GM12875 (cell line): ENCODE measurements at regions not wholly inside any gene's neighbourhood (a gene's known extent, or its start where the extent isn't known, plus 50 kb on each side); places are given as distances from the start of the nearest gene placed in this dataset.

Experiments
- H3K4me3 ChIP-seq: one replicate; pipeline ENCODE4 v1.5.1; 2011; ENCODE audit warnings: low read depth, low read length, control low read depth
- TF ChIP-seq, protein P1 (sequence below): IDR thresholded peaks from 2 replicates; pipeline ENCODE4 v1.5.1; 2011; ENCODE audit warnings: low read depth, mild to moderate bottlenecking, control low read depth, inconsistent platforms, low read length, moderate library complexity, borderline replicate concordance; ENCODE audit not compliant: insufficient read depth

DNA sequence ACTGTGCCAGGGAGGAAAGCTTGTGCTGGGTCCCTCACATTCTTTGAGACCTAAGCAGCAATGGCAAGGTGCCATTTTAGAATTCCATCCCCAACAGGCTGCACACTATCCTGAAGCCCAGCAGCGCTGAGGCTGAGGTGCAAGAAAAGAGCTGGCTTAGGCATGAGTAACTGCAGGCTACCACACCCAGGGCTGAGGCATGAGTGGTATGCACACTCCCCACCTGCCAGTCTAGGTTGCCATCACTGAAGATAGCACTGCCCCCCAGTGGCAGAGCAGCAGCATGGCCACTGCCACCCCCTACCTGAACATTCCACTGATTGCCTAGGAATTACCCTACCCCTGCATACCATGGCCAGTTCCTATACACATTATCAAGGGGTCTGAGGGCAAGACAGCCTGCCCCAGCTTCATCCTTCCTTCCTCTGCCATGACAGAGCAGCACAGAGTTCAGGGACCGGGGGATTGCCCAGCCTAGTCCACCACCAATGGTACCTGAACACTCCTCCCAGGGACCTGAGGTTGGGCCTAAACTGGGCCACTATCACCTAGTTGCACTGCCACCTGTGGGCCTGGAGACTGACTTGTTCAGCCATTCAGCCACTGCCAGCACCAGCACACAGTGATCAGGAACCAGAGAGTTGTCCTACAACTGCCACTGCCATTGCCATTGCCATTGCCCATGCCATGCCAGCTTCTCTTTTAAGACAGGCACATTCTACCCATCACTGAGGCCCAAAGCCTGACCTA lies 129.8 kb downstream of the SATB1 start:
- H3K4me3 ChIP-seq: no peak overlapping the region
- TF ChIP-seq, protein P1, sequence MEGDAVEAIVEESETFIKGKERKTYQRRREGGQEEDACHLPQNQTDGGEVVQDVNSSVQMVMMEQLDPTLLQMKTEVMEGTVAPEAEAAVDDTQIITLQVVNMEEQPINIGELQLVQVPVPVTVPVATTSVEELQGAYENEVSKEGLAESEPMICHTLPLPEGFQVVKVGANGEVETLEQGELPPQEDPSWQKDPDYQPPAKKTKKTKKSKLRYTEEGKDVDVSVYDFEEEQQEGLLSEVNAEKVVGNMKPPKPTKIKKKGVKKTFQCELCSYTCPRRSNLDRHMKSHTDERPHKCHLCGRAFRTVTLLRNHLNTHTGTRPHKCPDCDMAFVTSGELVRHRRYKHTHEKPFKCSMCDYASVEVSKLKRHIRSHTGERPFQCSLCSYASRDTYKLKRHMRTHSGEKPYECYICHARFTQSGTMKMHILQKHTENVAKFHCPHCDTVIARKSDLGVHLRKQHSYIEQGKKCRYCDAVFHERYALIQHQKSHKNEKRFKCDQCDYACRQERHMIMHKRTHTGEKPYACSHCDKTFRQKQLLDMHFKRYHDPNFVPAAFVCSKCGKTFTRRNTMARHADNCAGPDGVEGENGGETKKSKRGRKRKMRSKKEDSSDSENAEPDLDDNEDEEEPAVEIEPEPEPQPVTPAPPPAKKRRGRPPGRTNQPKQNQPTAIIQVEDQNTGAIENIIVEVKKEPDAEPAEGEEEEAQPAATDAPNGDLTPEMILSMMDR: peak; percentile 94

DNA sequence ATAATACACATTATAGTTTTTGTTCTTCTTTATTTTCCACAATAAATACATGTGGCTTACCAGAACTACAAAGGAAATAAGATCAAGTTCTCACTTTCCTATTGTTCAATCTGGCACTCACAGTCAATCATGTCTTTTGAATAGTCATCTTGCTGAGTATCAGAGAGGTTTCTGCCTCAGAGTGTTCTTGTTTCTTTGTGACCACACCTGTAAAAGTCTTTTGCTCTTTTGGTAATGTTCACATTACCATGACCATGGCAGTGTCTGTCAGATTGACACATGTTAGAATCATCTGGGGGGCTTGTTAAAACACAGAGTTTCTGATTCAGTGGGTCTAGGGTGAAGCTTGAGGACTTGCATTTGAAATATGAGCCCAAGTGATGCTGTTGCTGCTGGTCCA lies 135.0 kb downstream of the SATB1 start:
- TF ChIP-seq, protein P1: no peak
- H3K4me3 ChIP-seq: no peak overlapping the region

DNA sequence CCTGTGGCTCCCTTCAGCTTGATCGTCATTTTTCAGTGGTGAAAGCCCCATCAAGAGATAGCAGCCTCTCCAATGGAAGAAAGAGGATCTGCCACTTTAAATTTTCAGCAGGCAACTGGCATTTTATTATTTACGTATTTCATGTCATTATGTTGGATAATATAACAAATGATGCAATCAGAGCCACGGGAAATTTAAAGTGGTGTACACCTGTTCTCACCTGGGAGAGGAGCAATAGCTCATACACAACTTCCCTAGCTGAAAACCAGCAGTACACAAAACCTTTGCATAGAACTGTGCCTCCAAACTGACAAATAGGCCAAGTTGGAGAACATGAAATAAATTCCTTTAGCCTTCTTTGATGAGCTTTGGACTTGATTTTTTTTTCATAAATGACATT lies 136.9 kb downstream of the SATB1 start:
- TF ChIP-seq, protein P1: no peak
- H3K4me3 ChIP-seq: no peak overlapping the region

DNA sequence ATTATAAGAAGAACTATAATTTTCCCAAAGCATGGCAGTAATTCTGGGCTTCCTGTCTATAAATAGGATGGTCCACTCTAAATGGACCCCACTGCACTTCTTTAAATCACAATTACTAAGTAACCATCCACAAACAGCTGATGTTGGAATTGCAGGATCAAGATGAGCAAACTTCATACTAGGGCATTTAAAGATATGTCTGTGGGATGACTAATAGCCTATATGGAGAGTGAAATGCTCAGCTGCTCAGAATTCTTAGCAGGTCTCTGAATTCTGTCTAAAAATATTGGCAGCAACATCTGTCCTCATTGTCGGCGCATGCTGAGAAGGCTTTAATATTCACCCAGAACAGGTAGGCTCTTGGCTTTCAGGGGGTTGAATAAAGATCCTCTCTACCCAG lies 140.4 kb downstream of the SATB1 start:
- H3K4me3 ChIP-seq: no peak overlapping the region
- TF ChIP-seq, protein P1: no peak

DNA sequence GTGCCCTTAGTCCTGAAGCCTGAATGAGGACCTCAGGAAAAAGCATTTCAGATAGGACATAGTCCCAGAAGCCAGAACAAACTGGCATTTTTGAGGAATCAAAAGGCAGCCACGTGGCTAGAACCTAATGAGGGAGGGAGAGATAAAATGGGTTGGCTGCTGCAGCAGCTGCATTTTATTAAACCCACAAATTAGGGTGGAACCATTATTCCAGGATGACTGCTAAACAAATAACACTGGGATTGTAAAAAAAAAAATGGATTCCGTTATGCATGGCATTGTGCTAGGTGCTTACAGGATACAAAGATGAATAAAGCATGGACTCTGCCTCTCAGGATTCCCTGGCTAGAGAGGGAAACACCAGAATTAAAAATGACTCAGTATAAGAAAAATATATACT lies 141.5 kb downstream of the SATB1 start:
- TF ChIP-seq, protein P1: no peak
- no peak overlapping the region for H3K4me3 ChIP-seq

DNA sequence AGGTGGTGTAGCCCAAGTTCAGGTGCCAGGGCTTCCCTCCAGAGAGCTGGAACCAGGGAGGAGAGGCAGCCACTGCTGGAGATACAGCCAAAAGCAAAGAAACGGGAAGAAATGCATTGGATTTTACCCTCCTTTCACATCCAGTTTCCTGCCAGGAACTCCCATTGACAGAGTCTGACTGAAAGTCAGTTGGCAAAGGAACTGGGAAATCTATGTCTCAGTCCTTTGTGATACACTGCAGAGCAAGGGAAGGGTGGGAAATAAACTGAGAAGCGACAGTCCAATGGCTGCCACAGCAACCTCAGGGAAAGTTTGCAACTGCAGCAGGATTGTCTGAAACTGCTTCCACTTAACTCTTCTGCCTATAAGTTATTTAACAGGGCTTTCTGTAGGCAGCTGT lies 142.6 kb downstream of the SATB1 start:
- TF ChIP-seq, protein P1: no peak
- H3K4me3 ChIP-seq: no peak overlapping the region

DNA sequence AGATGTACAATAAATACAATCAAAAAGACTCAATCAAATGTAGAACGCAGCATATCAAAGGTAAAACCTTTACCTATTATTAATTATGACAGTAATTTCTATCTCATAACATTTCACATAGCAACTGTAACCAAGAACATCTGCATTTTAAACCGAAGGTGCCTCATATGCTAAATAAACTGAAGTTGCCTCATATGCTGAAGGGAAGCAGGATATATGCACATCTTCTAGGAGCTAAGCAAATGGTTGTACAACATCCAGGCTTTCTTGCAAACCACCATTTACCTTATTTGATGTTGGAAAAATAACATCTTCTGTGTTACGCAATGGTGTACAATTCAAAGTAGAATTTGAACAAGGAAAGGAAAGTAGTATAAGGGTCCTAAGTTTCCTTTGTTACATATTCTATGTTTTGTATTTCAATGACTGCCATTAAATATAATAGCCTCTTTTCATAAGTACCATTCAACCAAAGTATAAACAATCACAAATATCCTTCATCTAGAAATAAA lies 145.9 kb downstream of the SATB1 start:
- H3K4me3 ChIP-seq: no peak overlapping the region
- TF ChIP-seq, protein P1: no peak
